MM.1S (cell line): ENCODE measurements at regions not wholly inside any gene's neighbourhood (a gene's known extent, or its start where the extent isn't known, plus 50 kb on each side); places are given as distances from the start of the nearest gene placed in this dataset.

ENCODE experiments used
- DNase-seq: peaks from one replicate; pipeline ENCODE4 v3.0.0-alpha.2; 2015
- H2AFZ ChIP-seq: fragments of 300-600 bp; sonication (generic); 2 replicates; pipeline ENCODE4 v1.6.0; 2016; ENCODE audit warnings: antibody characterized with exemption, low read length
- H3F3A ChIP-seq: fragments of 300-600 bp; sonication (generic); 2 replicates; pipeline ENCODE4 v1.6.1; 2016; ENCODE audit warnings: mild to moderate bottlenecking, antibody characterized with exemption, low read length, moderate library complexity, mixed read lengths; ENCODE audit not compliant: insufficient read depth
- H3K27ac ChIP-seq: fragments of 300-600 bp; sonication (generic); 2 replicates; pipeline ENCODE4 v1.5.1; 2016; ENCODE audit warnings: mild to moderate bottlenecking, low read length
- H3K27me3 ChIP-seq: fragments of 300-600 bp; sonication (generic); replicated peaks from 2 replicates; pipeline ENCODE4 v1.6.0; 2016; ENCODE audit warnings: low read length; ENCODE audit not compliant: insufficient read depth
- H3K36me3 ChIP-seq: fragments of 300-600 bp; sonication (generic); replicated peaks from 2 replicates; pipeline ENCODE4 v1.6.1; 2016; ENCODE audit warnings: mild to moderate bottlenecking, low read length, mixed read lengths; ENCODE audit not compliant: insufficient read depth
- H3K4me1 ChIP-seq: fragments of 300-600 bp; sonication (generic); 2 replicates; pipeline ENCODE4 v1.6.1; 2016; ENCODE audit warnings: low read length, mixed read lengths
- H3K4me2 ChIP-seq: fragments of 300-600 bp; sonication (generic); 2 replicates; pipeline ENCODE4 v1.6.0; 2016; ENCODE audit warnings: low read depth, low read length
- H3K4me3 ChIP-seq: fragments of 300-600 bp; sonication (generic); 2 replicates; pipeline ENCODE4 v1.5.1; 2016; ENCODE audit warnings: low read length, mixed read lengths
- H3K79me2 ChIP-seq: fragments of 300-600 bp; sonication (generic); 2 replicates; pipeline ENCODE4 v1.6.1; 2016; ENCODE audit warnings: mixed run types, low read length, mixed read lengths
- H3K9ac ChIP-seq: fragments of 300-600 bp; sonication (generic); 2 replicates; pipeline ENCODE4 v1.6.1; 2016; ENCODE audit warnings: low read length, mixed read lengths
- H3K9me2 ChIP-seq: fragments of 300-600 bp; sonication (generic); replicated peaks from 2 replicates; pipeline ENCODE4 v1.6.1; 2016; ENCODE audit warnings: mild to moderate bottlenecking, low read length, mixed read lengths; ENCODE audit not compliant: insufficient read depth
- H3K9me3 ChIP-seq: fragments of 300-600 bp; sonication (generic); replicated peaks from 2 replicates; pipeline ENCODE4 v1.6.1; 2016; ENCODE audit warnings: mild to moderate bottlenecking, low read length, mixed read lengths; ENCODE audit not compliant: insufficient read depth
- H4K20me1 ChIP-seq: fragments of 300-600 bp; sonication (generic); 2 replicates; pipeline ENCODE4 v1.6.1; 2016; ENCODE audit warnings: mild to moderate bottlenecking, low read length, moderate library complexity, mixed read lengths; ENCODE audit not compliant: insufficient read depth
- EZH2 ChIP-seq: fragments of 300-600 bp; sonication (generic); optimal IDR thresholded peaks from 2 replicates; pipeline ENCODE3; 2017; ENCODE audit warnings: low read depth, mild to moderate bottlenecking, antibody characterized with exemption, low read length, mixed read lengths
- EZH2phosphoT487 ChIP-seq: fragments of 300-600 bp; sonication (generic); IDR thresholded peaks from 2 replicates; pipeline ENCODE4 v1.6.1; 2018; ENCODE audit warnings: antibody characterized with exemption, low read length
- TF ChIP-seq, protein P1 (sequence below): fragments of 300-600 bp; sonication (generic); IDR thresholded peaks from 2 replicates; pipeline ENCODE4 v1.5.1; 2016; ENCODE audit warnings: antibody characterized with exemption, low read length, mixed read lengths

DNA sequence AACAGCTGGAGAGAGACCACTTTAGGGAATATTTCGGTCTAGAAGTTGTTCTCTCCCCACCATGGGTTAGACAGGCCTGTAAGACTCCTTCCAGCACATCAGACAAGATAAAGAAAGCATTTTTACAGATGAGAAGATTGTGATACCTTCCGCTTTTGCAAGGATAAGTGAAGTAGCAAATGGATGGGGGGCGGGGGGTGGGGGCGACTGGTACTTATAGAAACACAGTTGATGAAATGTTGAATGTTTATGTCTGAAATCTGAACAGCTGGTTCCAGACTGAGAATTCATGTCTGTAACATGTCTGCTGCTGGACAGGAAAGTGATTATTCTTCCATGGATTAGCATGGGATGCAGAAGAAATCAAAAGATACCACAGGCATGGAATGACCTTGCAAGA, 90.5 kb upstream of the FN1 start:
- H3K27me3 ChIP-seq: no peaks in the 10 kb centered on the region
- H3K79me2 ChIP-seq: no peaks in the 10 kb centered on the region
- H3K4me3 ChIP-seq: no peak overlapping the region
- no peak for TF ChIP-seq EZH2phosphoT487
- no peak for TF ChIP-seq EZH2
- TF ChIP-seq, protein P1, sequence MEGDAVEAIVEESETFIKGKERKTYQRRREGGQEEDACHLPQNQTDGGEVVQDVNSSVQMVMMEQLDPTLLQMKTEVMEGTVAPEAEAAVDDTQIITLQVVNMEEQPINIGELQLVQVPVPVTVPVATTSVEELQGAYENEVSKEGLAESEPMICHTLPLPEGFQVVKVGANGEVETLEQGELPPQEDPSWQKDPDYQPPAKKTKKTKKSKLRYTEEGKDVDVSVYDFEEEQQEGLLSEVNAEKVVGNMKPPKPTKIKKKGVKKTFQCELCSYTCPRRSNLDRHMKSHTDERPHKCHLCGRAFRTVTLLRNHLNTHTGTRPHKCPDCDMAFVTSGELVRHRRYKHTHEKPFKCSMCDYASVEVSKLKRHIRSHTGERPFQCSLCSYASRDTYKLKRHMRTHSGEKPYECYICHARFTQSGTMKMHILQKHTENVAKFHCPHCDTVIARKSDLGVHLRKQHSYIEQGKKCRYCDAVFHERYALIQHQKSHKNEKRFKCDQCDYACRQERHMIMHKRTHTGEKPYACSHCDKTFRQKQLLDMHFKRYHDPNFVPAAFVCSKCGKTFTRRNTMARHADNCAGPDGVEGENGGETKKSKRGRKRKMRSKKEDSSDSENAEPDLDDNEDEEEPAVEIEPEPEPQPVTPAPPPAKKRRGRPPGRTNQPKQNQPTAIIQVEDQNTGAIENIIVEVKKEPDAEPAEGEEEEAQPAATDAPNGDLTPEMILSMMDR: no peak
- H3K9ac ChIP-seq: no peak overlapping the region
- no peaks in the 10 kb centered on the region for H3K9me2 ChIP-seq
- DNase-seq: no peak
- H3K36me3 ChIP-seq: no peaks in the 10 kb centered on the region
- H3K4me1 ChIP-seq: no peaks in the 10 kb centered on the region
- no peaks in the 10 kb centered on the region for H4K20me1 ChIP-seq
- no peaks in the 10 kb centered on the region for H3F3A ChIP-seq
- no peak overlapping the region for H3K27ac ChIP-seq
- H3K4me2 ChIP-seq: no peak overlapping the region
- H3K9me3 ChIP-seq: no peaks in the 10 kb centered on the region
- H2AFZ ChIP-seq: no peak overlapping the region

DNA sequence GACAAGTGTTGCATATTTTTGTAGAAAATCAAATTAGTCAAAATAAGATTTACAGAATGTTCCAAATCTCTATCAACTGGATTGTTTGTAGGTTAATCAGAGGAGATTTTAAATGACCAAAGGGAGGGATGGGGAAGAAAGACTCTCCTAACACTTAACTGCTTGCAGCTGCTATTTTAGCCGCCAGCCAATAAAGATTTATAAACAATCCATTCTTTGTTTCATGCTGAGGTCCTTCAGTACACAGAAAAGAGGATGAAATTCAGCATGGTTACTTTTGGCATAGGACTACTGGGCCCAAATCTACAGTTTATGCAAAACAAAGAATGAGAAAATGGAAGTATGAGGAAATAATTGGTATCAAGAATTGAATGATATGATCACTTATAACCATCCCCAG, 86.4 kb upstream of the FN1 start:
- Histone ChIP-seq H3K79me2 (no peaks in the 10 kb centered on the region), H3K4me2 (no peak overlapping the region), H3F3A (no peaks in the 10 kb centered on the region), H3K4me3 (no peak overlapping the region), H3K4me1 (no peaks in the 10 kb centered on the region), H3K27me3 (no peaks in the 10 kb centered on the region), H2AFZ (no peak overlapping the region), H3K36me3 (no peaks in the 10 kb centered on the region), H3K9ac (no peak overlapping the region), H3K27ac (no peak overlapping the region), H3K9me2 (no peaks in the 10 kb centered on the region), H3K9me3 (no peaks in the 10 kb centered on the region), H4K20me1 (no peaks in the 10 kb centered on the region)
- TF ChIP-seq EZH2 (no peak), EZH2phosphoT487 (no peak)
- TF ChIP-seq, protein P1: no peak
- no peak for DNase-seq

DNA sequence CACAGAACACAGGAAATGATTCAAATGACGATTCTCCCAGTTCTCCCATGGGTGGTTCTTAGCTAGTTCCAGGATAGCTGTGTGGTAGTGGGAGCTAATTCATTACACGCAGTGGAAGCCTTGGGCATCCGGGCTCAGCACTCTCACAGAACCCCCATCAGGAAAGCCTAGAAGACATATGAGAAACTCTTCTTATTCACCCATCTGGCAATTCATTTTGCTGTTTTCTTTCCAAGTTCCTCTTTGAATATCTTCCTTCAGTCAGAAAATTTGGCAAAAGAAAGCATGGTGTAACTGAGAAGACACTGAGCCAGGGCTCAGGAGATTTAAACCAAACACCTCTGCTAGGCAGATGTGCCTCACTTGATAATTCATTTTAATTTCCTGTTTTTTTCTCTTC, 85.2 kb upstream of the FN1 start:
- H3K27me3 ChIP-seq: no peaks in the 10 kb centered on the region
- TF ChIP-seq EZH2phosphoT487 (no peak), EZH2 (no peak)
- TF ChIP-seq, protein P1: no peak
- H3K79me2 ChIP-seq: no peaks in the 10 kb centered on the region
- no peak overlapping the region for H3K4me3 ChIP-seq
- no peaks in the 10 kb centered on the region for H3K9me3 ChIP-seq
- H3K36me3 ChIP-seq: no peaks in the 10 kb centered on the region
- H2AFZ ChIP-seq: no peak overlapping the region
- no peak overlapping the region for H3K4me2 ChIP-seq
- H3K9me2 ChIP-seq: no peaks in the 10 kb centered on the region
- no peak for DNase-seq
- H4K20me1 ChIP-seq: no peaks in the 10 kb centered on the region
- no peaks in the 10 kb centered on the region for H3K4me1 ChIP-seq
- no peak overlapping the region for H3K9ac ChIP-seq
- H3K27ac ChIP-seq: no peak overlapping the region
- H3F3A ChIP-seq: no peaks in the 10 kb centered on the region
